Endothelial cell of umbilical vein (primary cell): ENCODE measurements at regions not wholly inside any gene's neighbourhood (a gene's known extent, or its start where the extent isn't known, plus 50 kb on each side); places are given as distances from the start of the nearest gene placed in this dataset.

Source experiments
- BruUV-seq: library from RNA; stranded (reverse); fragments of 400-500 nt; replicated peaks from 2 replicates; lab custom pipeline; 2021; lab: Mats Ljungman, UMichigan
- CTCF ChIA-PET: fragments of 300-600, 350-600 bp; sonication (Branson Sonifier 250); formaldehyde crosslinking; loops from one replicate; lab custom pipeline; 2021; ENCODE audit warnings: antibody characterized with exemption, inconsistent platforms; lab: Charles Lee
- POLR2A ChIA-PET: fragments of 300-600, 350-600 bp; sonication (Branson Sonifier 250); formaldehyde crosslinking; loops from one replicate; lab custom pipeline; 2021; ENCODE audit warnings: antibody characterized with exemption, inconsistent platforms; lab: Charles Lee
- DNase-seq: peaks from one replicate; pipeline ENCODE4 v3.0.0-alpha.2; 2011; ENCODE audit warnings: low read depth, low spot score
- FAIRE-seq: peaks from 2 replicates; lab custom pipeline; 2011; peaks lifted over from hg19 to GRCh38; lab: Jason Lieb, UNC
- H2AFZ ChIP-seq: 2 replicates; pipeline ENCODE4 v1.6.0; 2012; ENCODE audit warnings: low read depth, low read length, control low read depth, inconsistent platforms
- H3K27ac ChIP-seq: 2 replicates; pipeline ENCODE4 v1.5.1; 2011; ENCODE audit warnings: low read depth, mild to moderate bottlenecking, control low read depth, low read length, moderate library complexity; ENCODE audit not compliant: insufficient read depth
- H3K27me3 ChIP-seq, 2 experiments: 2 replicates each; pipeline versions ENCODE4 v1.6.0 to v1.6.1; 2011; ENCODE audit warnings: low read length in 2 of 2, mixed read lengths in 1 of 2; ENCODE audit not compliant: control insufficient read depth in 2 of 2, insufficient read depth in 2 of 2
- H3K36me3 ChIP-seq, 2 experiments: 2 replicates in 1 of 2; 3 replicates in 1 of 2; pipeline ENCODE4 v1.5.1; 2011; ENCODE audit warnings: low read length in 2 of 2, mild to moderate bottlenecking in 1 of 2, moderate library complexity in 1 of 2; ENCODE audit not compliant: control insufficient read depth in 2 of 2, insufficient read depth in 2 of 2; ENCODE audit errors: extremely low read depth in 1 of 2
- H3K4me1 ChIP-seq: 3 replicates; pipeline ENCODE4 v1.5.1; 2011; ENCODE audit warnings: mild to moderate bottlenecking, low read length; ENCODE audit not compliant: control insufficient read depth, insufficient read depth; ENCODE audit errors: extremely low read depth
- H3K4me2 ChIP-seq: 2 replicates; pipeline ENCODE4 v1.6.1; 2011; ENCODE audit warnings: low read length, control low read depth, mixed read lengths; ENCODE audit not compliant: insufficient read depth
- H3K4me3 ChIP-seq, 3 experiments: fragments of 200-600 bp in 1 of 3; sonication (generic), shearing (Covaris generic) in 1 of 3; replicated peaks in 1 of 3; 2 replicates each; pipeline ENCODE4 v1.5.1; 2011 to 2016; ENCODE audit warnings: control low read depth in 3 of 3, low read length in 3 of 3, mild to moderate bottlenecking in 2 of 3, inconsistent platforms in 1 of 3, low read depth in 1 of 3, moderate library complexity in 1 of 3; ENCODE audit not compliant: insufficient read depth in 1 of 3
- H3K79me2 ChIP-seq: 2 replicates; pipeline ENCODE4 v1.6.0; 2012; ENCODE audit warnings: low read length, inconsistent platforms; ENCODE audit not compliant: control insufficient read depth, insufficient read depth
- H3K9ac ChIP-seq: replicated peaks from 2 replicates; pipeline ENCODE3; 2011; ENCODE audit warnings: low read length, control low read depth; ENCODE audit not compliant: insufficient read depth; ENCODE audit errors: extremely low read depth
- H3K9me1 ChIP-seq: replicated peaks from 3 replicates; pipeline ENCODE4 v1.6.0; 2011; ENCODE audit warnings: mild to moderate bottlenecking, low read length; ENCODE audit not compliant: control insufficient read depth, insufficient read depth; ENCODE audit errors: extremely low read depth
- H3K9me3 ChIP-seq: replicated peaks from 2 replicates; pipeline ENCODE4 v1.5.1; 2012; ENCODE audit warnings: low read length, inconsistent platforms; ENCODE audit not compliant: control insufficient read depth, insufficient read depth
- H4K20me1 ChIP-seq: replicated peaks from 2 replicates; pipeline ENCODE3; 2011; ENCODE audit warnings: mild to moderate bottlenecking, low read length; ENCODE audit not compliant: control insufficient read depth, insufficient read depth; ENCODE audit errors: extremely low read depth
- EZH2 ChIP-seq: IDR thresholded peaks from 2 replicates; pipeline ENCODE4 v1.6.1; 2012; ENCODE audit warnings: borderline replicate concordance, low read depth, mild to moderate bottlenecking, moderate library complexity, low read length, inconsistent platforms; ENCODE audit not compliant: severe bottlenecking
- FOS ChIP-seq: IDR thresholded peaks from 2 replicates; pipeline ENCODE4 v1.6.1; 2011; ENCODE audit warnings: mild to moderate bottlenecking, low read length, moderate library complexity, borderline replicate concordance; ENCODE audit not compliant: insufficient read depth
- GATA2 ChIP-seq: IDR thresholded peaks from 2 replicates; pipeline ENCODE4 v1.7.0; 2011; ENCODE audit warnings: low read depth, mild to moderate bottlenecking, moderate library complexity, mixed read lengths, low read length; ENCODE audit not compliant: insufficient read length, insufficient read depth
- JUN ChIP-seq: IDR thresholded peaks from 2 replicates; pipeline ENCODE4 v1.6.1; 2011; ENCODE audit warnings: borderline replicate concordance, low read depth; ENCODE audit not compliant: insufficient read length, insufficient read depth
- MYC ChIP-seq: IDR thresholded peaks from one replicate; pipeline ENCODE4 v1.6.1; 2011; ENCODE audit warnings: mild to moderate bottlenecking, low read depth, low read length
- POLR2A ChIP-seq: IDR thresholded peaks from 2 replicates; pipeline ENCODE4 v1.6.1; 2012; ENCODE audit warnings: low read depth, mild to moderate bottlenecking, control low read depth, low read length
- POLR2AphosphoS5 ChIP-seq: IDR thresholded peaks from 2 replicates; pipeline ENCODE4 v1.6.1; 2012; ENCODE audit warnings: low read depth, mild to moderate bottlenecking, control low read depth, low read length, moderate library complexity; ENCODE audit not compliant: insufficient read depth
- dilution Hi-C: fragments of 300-500 bp; cut with MboI; formaldehyde crosslinking; loops from one replicate; pipeline ENCODE4 v1.15.0; 2019; ENCODE audit warnings: low sequenced_read_pairs; ENCODE audit not compliant: extremely low pct_ligation_motif_present
- intact Hi-C: fragments of 100-400 bp; cut with micrococcal nuclease; formaldehyde crosslinking; loops from one replicate; pipeline ENCODE4 v1.10.0; 2022
- TF ChIP-seq, protein P1 (sequence below), 2 donors: IDR thresholded peaks; 1 replicate in 1 of 2; 2 replicates in 1 of 2; pipeline ENCODE4 v1.5.1; 2011; ENCODE audit warnings: low read length in 2 of 2, mild to moderate bottlenecking in 2 of 2, moderate library complexity in 2 of 2, control low read depth in 1 of 2, inconsistent platforms in 1 of 2, low read depth in 1 of 2; ENCODE audit not compliant: insufficient read depth in 1 of 2; ENCODE audit errors: extremely low read depth in 1 of 2
- TF ChIP-seq, protein P2 (sequence below): IDR thresholded peaks from 2 replicates; pipeline ENCODE4 v1.6.1; 2011; ENCODE audit not compliant: insufficient read depth, insufficient read length

DNA sequence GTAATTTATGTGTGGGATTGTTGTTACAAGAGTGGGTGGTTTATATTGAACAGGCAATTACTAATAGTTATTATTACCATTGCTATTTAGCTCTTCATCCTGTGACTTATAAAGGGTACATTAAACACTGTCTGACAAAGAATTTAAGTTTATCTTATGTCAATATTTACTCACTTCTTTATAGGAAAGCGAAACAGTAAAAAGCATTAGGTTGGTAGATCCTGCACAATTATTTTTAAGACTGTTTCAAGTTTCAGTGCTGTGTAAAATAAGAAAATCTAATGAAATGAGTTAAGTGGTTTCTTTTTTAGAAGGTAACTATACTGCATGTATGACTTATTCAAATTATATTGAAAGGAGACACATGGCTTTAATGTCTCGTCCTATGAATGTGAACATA, 135.8 kb upstream of the MAP3K7 start:
- FAIRE-seq (no peak), DNase-seq (no peak)
- ChIA-PET CTCF (no interaction called here), POLR2A (no interaction called here)
- Histone ChIP-seq H3K27ac (no peak overlapping the region), H3K4me2 (no peak overlapping the region), H3K9ac (no peak overlapping the region), H3K27me3 (no peaks in the 10 kb centered on the region), H4K20me1 (no peaks in the 10 kb centered on the region), H2AFZ (no peak overlapping the region), H3K4me3 (no peak overlapping the region), H3K9me3 (no peaks in the 10 kb centered on the region), H3K36me3 (no peaks in the 10 kb centered on the region), H3K4me1 (no peaks in the 10 kb centered on the region), H3K9me1 (no peaks in the 10 kb centered on the region), H3K79me2 (no peaks in the 10 kb centered on the region)
- dilution Hi-C loops: no loop called here
- intact Hi-C loops: no loop called here
- TF ChIP-seq EZH2 (no peak), FOS (no peak), MYC (no peak), POLR2A (no peak), GATA2 (no peak), POLR2AphosphoS5 (no peak), JUN (no peak)
- TF ChIP-seq, protein P1, sequence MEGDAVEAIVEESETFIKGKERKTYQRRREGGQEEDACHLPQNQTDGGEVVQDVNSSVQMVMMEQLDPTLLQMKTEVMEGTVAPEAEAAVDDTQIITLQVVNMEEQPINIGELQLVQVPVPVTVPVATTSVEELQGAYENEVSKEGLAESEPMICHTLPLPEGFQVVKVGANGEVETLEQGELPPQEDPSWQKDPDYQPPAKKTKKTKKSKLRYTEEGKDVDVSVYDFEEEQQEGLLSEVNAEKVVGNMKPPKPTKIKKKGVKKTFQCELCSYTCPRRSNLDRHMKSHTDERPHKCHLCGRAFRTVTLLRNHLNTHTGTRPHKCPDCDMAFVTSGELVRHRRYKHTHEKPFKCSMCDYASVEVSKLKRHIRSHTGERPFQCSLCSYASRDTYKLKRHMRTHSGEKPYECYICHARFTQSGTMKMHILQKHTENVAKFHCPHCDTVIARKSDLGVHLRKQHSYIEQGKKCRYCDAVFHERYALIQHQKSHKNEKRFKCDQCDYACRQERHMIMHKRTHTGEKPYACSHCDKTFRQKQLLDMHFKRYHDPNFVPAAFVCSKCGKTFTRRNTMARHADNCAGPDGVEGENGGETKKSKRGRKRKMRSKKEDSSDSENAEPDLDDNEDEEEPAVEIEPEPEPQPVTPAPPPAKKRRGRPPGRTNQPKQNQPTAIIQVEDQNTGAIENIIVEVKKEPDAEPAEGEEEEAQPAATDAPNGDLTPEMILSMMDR (IDR thresholded peaks at IDR 0.05; ENCODE audit: extremely low read depth in 1 of 2, insufficient read depth in 1 of 2, low read depth in 1 of 2, low read length in 2 of 2): no peak
- TF ChIP-seq, protein P2, sequence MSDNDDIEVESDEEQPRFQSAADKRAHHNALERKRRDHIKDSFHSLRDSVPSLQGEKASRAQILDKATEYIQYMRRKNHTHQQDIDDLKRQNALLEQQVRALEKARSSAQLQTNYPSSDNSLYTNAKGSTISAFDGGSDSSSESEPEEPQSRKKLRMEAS: no peak
- BruUV-seq: no TSS peak
